H1 (cell line): ENCODE measurements at regions not wholly inside any gene's neighbourhood (a gene's known extent, or its start where the extent isn't known, plus 50 kb on each side); places are given as distances from the start of the nearest gene placed in this dataset.

Experiments
- CTCF ChIA-PET: fragments of 300-600 bp; sonication (Branson Sonifier 250); formaldehyde crosslinking; loops from one replicate; lab custom pipeline; 2021; ENCODE audit not compliant: partially characterized antibody; lab: Charles Lee
- POLR2A ChIA-PET: fragments of 300-600 bp; sonication (Branson Sonifier 250); formaldehyde crosslinking; loops from one replicate; lab custom pipeline; 2021; ENCODE audit warnings: inconsistent platforms; ENCODE audit not compliant: partially characterized antibody; lab: Charles Lee
- DNase-seq, 2 experiments: peaks; one replicate each; pipeline versions ENCODE4 v3.0.0 to v3.0.0-alpha.2; 2010 to 2022; ENCODE audit warnings: low spot score in 2 of 2, low read depth in 1 of 2, mixed read lengths in 1 of 2
- FAIRE-seq: peaks from 2 replicates; lab custom pipeline; 2011; peaks lifted over from hg19 to GRCh38; lab: Jason Lieb, UNC
- H2AFZ ChIP-seq: 2 replicates; pipeline ENCODE4 v1.8.1; 2012; ENCODE audit warnings: low read length, inconsistent platforms
- H2AK5ac ChIP-seq: 2 replicates; pipeline ENCODE4 v1.6.1; 2013; ENCODE audit warnings: low read depth, low read length
- H2BK120ac ChIP-seq: replicated peaks from 2 replicates; pipeline ENCODE3; 2013; ENCODE audit warnings: low read depth, low read length, inconsistent platforms
- H2BK12ac ChIP-seq: 2 replicates; pipeline ENCODE4 v1.6.1; 2013; ENCODE audit warnings: low read depth, low read length
- H2BK15ac ChIP-seq: 2 replicates; pipeline ENCODE4 v1.6.1; 2013; ENCODE audit warnings: low read length
- H2BK20ac ChIP-seq: 2 replicates; pipeline ENCODE4 v1.6.1; 2013; ENCODE audit warnings: low read length
- H2BK5ac ChIP-seq: 2 replicates; pipeline ENCODE4 v1.6.1; 2013; ENCODE audit warnings: low read depth, low read length
- H3K14ac ChIP-seq: 2 replicates; pipeline ENCODE4 v1.6.1; 2013; ENCODE audit warnings: inconsistent platforms; ENCODE audit not compliant: insufficient read length
- H3K18ac ChIP-seq: 2 replicates; pipeline ENCODE4 v1.6.1; 2013; ENCODE audit warnings: low read length; ENCODE audit errors: extremely low read depth
- H3K23ac ChIP-seq: 2 replicates; pipeline ENCODE4 v1.6.1; 2013; ENCODE audit warnings: inconsistent platforms; ENCODE audit not compliant: insufficient read length
- H3K23me2 ChIP-seq: 2 replicates; pipeline ENCODE4 v1.6.1; 2013; ENCODE audit warnings: low read depth, low read length
- H3K27ac ChIP-seq: 2 replicates; pipeline ENCODE4 v1.6.1; 2011; ENCODE audit warnings: low read depth, low read length, inconsistent platforms
- H3K27me3 ChIP-seq, 4 experiments: replicated peaks in 1 of 4; 1 replicate in 1 of 4; 2 replicates in 3 of 4; pipeline versions ENCODE4 v1.6.1 to v1.8.1; 2011 to 2013; ENCODE audit warnings: low read length in 3 of 4, mild to moderate bottlenecking in 3 of 4, inconsistent platforms in 2 of 4, mixed read lengths in 2 of 4, moderate library complexity in 1 of 4; ENCODE audit not compliant: control insufficient read depth in 3 of 4, insufficient read depth in 3 of 4; ENCODE audit errors: extremely low read depth in 1 of 4
- H3K36me3 ChIP-seq, 4 experiments: 2 replicates each; pipeline versions ENCODE4 v1.6.1 to v1.8.1; 2011 to 2013; ENCODE audit warnings: mild to moderate bottlenecking in 4 of 4, low read length in 3 of 4, moderate library complexity in 2 of 4, control low read depth in 1 of 4, inconsistent platforms in 1 of 4; ENCODE audit not compliant: insufficient read depth in 4 of 4, control insufficient read depth in 2 of 4
- H3K4ac ChIP-seq: replicated peaks from 2 replicates; pipeline ENCODE3; 2013; ENCODE audit warnings: low read length, low read depth, mixed read lengths, inconsistent platforms; ENCODE audit not compliant: insufficient read length
- H3K4me1 ChIP-seq, 4 experiments: replicated peaks in 1 of 4; 1 replicate in 1 of 4; 2 replicates in 3 of 4; pipeline versions ENCODE4 v1.6.1 to v1.8.1; 2011 to 2013; ENCODE audit warnings: low read length in 3 of 4, inconsistent platforms in 2 of 4, mixed read lengths in 1 of 4; ENCODE audit not compliant: insufficient read depth in 4 of 4, control insufficient read depth in 3 of 4
- H3K4me2 ChIP-seq, 2 experiments: 2 replicates each; pipeline versions ENCODE4 v1.6.1 to v1.8.1; 2011 to 2013; ENCODE audit warnings: low read depth in 2 of 2, low read length in 2 of 2, control low read depth in 1 of 2, inconsistent platforms in 1 of 2, mild to moderate bottlenecking in 1 of 2; ENCODE audit not compliant: insufficient read depth in 1 of 2
- H3K4me3 ChIP-seq, 4 experiments: fragments of 200-600, 300-600 bp in 1 of 4; sonication (generic), shearing (Covaris generic), sonication (Bioruptor Twin) in 1 of 4; 2 replicates each; pipeline versions ENCODE4 v1.5.1 to v1.8.1; 2011 to 2016; ENCODE audit warnings: low read length in 4 of 4, low read depth in 3 of 4, control low read depth in 2 of 4, inconsistent platforms in 2 of 4, mild to moderate bottlenecking in 2 of 4, mixed read lengths in 1 of 4, moderate library complexity in 1 of 4; ENCODE audit not compliant: insufficient read depth in 2 of 4; ENCODE audit errors: extremely low read depth in 1 of 4
- H3K56ac ChIP-seq: replicated peaks from 2 replicates; pipeline ENCODE3; 2013; ENCODE audit warnings: low read depth, mild to moderate bottlenecking, mixed read lengths, low read length, inconsistent platforms; ENCODE audit not compliant: insufficient read length
- H3K79me1 ChIP-seq: 2 replicates; pipeline ENCODE4 v1.6.1; 2013; ENCODE audit warnings: low read depth, low read length, control low read depth
- H3K79me2 ChIP-seq, 2 experiments: 2 replicates each; pipeline versions ENCODE4 v1.6.1 to v1.8.1; 2012 to 2013; ENCODE audit warnings: low read length in 2 of 2, mild to moderate bottlenecking in 2 of 2, inconsistent platforms in 1 of 2; ENCODE audit not compliant: insufficient read depth in 2 of 2, control insufficient read depth in 1 of 2
- H3K9ac ChIP-seq, 4 experiments: replicated peaks in 1 of 4; 1 replicate in 1 of 4; 2 replicates in 3 of 4; pipeline versions ENCODE4 v1.6.1 to v1.8.1; 2011 to 2013; ENCODE audit warnings: low read depth in 3 of 4, low read length in 3 of 4, control low read depth in 2 of 4, mild to moderate bottlenecking in 2 of 4, moderate library complexity in 2 of 4, inconsistent platforms in 1 of 4; ENCODE audit errors: extremely low read depth in 1 of 4
- H3K9me3 ChIP-seq, 2 experiments: 2 replicates each; pipeline versions ENCODE4 v1.6.1 to v1.8.1; 2012 to 2013; ENCODE audit warnings: mild to moderate bottlenecking in 2 of 2, moderate library complexity in 2 of 2, control low read depth in 1 of 2, inconsistent platforms in 1 of 2, low read depth in 1 of 2, low read length in 1 of 2, mixed read lengths in 1 of 2; ENCODE audit not compliant: insufficient read depth in 2 of 2
- H4K20me1 ChIP-seq, 2 experiments: replicated peaks in 1 of 2; 2 replicates each; pipeline versions ENCODE3 to v1.8.1; 2011 to 2013; ENCODE audit warnings: inconsistent platforms in 2 of 2, low read length in 2 of 2, mild to moderate bottlenecking in 1 of 2; ENCODE audit not compliant: insufficient read depth in 2 of 2, control insufficient read depth in 1 of 2
- H4K5ac ChIP-seq: 2 replicates; pipeline ENCODE4 v1.6.1; 2013; ENCODE audit warnings: low read length, low read depth, mixed read lengths, inconsistent platforms; ENCODE audit not compliant: insufficient read length
- H4K8ac ChIP-seq: 2 replicates; pipeline ENCODE4 v1.8.0; 2013; ENCODE audit warnings: mild to moderate bottlenecking, moderate library complexity, low read length, inconsistent platforms; ENCODE audit not compliant: insufficient read depth; ENCODE audit errors: extremely low read depth
- H4K91ac ChIP-seq: replicated peaks from 2 replicates; pipeline ENCODE3; 2013; ENCODE audit warnings: low read length, mixed read lengths, inconsistent platforms; ENCODE audit not compliant: insufficient read length
- CTCF ChIP-seq, 3 experiments: IDR thresholded peaks; 1 replicate in 2 of 3; 2 replicates in 1 of 3; pipeline versions ENCODE4 v1.5.1 to v1.6.1; 2011; ENCODE audit warnings: low read length in 3 of 3, mild to moderate bottlenecking in 3 of 3, inconsistent platforms in 2 of 3, low read depth in 1 of 3, moderate library complexity in 1 of 3; ENCODE audit not compliant: insufficient read depth in 1 of 3; ENCODE audit errors: control extremely low read depth in 1 of 3
- NANOG ChIP-seq: IDR thresholded peaks from 2 replicates; pipeline ENCODE4 v1.6.1; 2011; ENCODE audit warnings: low read length, low read depth, mild to moderate bottlenecking, inconsistent platforms; ENCODE audit not compliant: insufficient read depth, poor library complexity, severe bottlenecking
- WGBS, 2 experiments: shearing (Covaris generic) in 1 of 2; methylation state at CpG; one replicate each; pipeline versions ENCODE4 v1.1.6 to v1.1.7; 2013 to 2015; ENCODE audit warnings: low lambda C conversion rate in 2 of 2, mixed read lengths in 2 of 2, inconsistent platforms in 1 of 2, low coverage in 1 of 2, missing lambda C conversion rate in 1 of 2; ENCODE audit not compliant: insufficient replicate concordance in 2 of 2, insufficient coverage in 1 of 2, insufficient read length in 1 of 2; ENCODE audit errors: extremely low coverage in 1 of 2, missing lambda C conversion rate in 1 of 2; 5-methylcytosine and 5-hydroxymethylcytosine counted together

GRCh38 chr3:162742159-162742717 lies 1245.6 kb downstream of the OTOL1 start:
- WGBS, 2 experiments: 85% methylated on average over 4 of the region's 4 CpGs; no CpG with 5 or more reads in 1 of the 2 experiments
- Histone ChIP-seq H3K14ac (no peak overlapping the region), H2BK15ac (no peak overlapping the region)
- DNase-seq: no peak
- TF ChIP-seq CTCF (IDR thresholded peaks at IDR 0.05; ENCODE audit: control extremely low read depth in 1 of 3, insufficient read depth in 1 of 3, low read depth in 1 of 3, low read length in 3 of 3): no peak
- TF ChIP-seq NANOG: no peak
- TF ChIP-seq, all 59 proteins: peak for 0
- H3K9ac ChIP-seq: no peak overlapping the region
- peak overlapping the region in 1 of 2 experiments; percentile 18; a peak in 1 of 4 replicates for H3K4me2 ChIP-seq
- no peak overlapping the region for H2AK5ac ChIP-seq
- no peaks in the 10 kb centered on the region for H3K79me2 ChIP-seq
- no peak overlapping the region for H4K8ac ChIP-seq
- H4K20me1 ChIP-seq: no peaks in the 10 kb centered on the region
- peaks cover 0 to 3% (median 0%) of the 10 kb centered on the region in 4 experiments; a peak in 1 of 8 replicates for H3K36me3 ChIP-seq
- POLR2A ChIA-PET: no interaction called here
- H2BK12ac ChIP-seq: peak overlapping the region; percentile 93; the same call in 1 of the 2 replicates
- no peak overlapping the region for H3K23ac ChIP-seq
- H2BK5ac ChIP-seq: peak overlapping the region; percentile 94; the same call in 1 of the 2 replicates
- H3K23me2 ChIP-seq: no peaks in the 10 kb centered on the region
- no peak overlapping the region for H3K56ac ChIP-seq
- no peak overlapping the region for H2BK20ac ChIP-seq
- no peak for FAIRE-seq
- no peak overlapping the region for H2AFZ ChIP-seq
- H2BK120ac ChIP-seq: peak overlapping the region; percentile 99
- H3K79me1 ChIP-seq: no peaks in the 10 kb centered on the region
- H3K27me3 ChIP-seq: no peaks in the 10 kb centered on the region
- H3K27ac ChIP-seq: peak overlapping the region; percentile 43; the same call in 1 of the 2 replicates
- no peak overlapping the region for H4K5ac ChIP-seq
- no peak overlapping the region for H3K4ac ChIP-seq
- CTCF ChIA-PET: no interaction called here
- no peak overlapping the region for H3K18ac ChIP-seq
- H3K9me3 ChIP-seq: peaks cover 0 to 3% of the 10 kb centered on the region in 2 experiments; a peak in 1 of 4 replicates
- peaks cover 0 to 4% (median 1%) of the 10 kb centered on the region in 4 experiments; a peak in 3 of 7 replicates for H3K4me1 ChIP-seq
- no peak overlapping the region for H3K4me3 ChIP-seq
- H4K91ac ChIP-seq: peak overlapping the region; percentile 88
